22Rv1 (cell line): ENCODE measurements at regions not wholly inside any gene's neighbourhood (a gene's known extent, or its start where the extent isn't known, plus 50 kb on each side); places are given as distances from the start of the nearest gene placed in this dataset.

Source experiments
- CTCF ChIP-seq: fragments of 450-650 bp; IDR thresholded peaks from 2 replicates; pipeline ENCODE4 v1.5.1; 2017; ENCODE audit warnings: mild to moderate bottlenecking
- ZFX ChIP-seq: fragments of 450-650 bp; IDR thresholded peaks from 2 replicates; pipeline ENCODE4 v1.6.1; 2017; ENCODE audit warnings: antibody characterized with exemption, borderline replicate concordance

GRCh38 chr10:10010397-10010796 lies 1007.3 kb upstream of the CELF2 start:
- TF ChIP-seq CTCF (no peak), ZFX (no peak)
